CD14-positive monocyte (primary cell): ENCODE measurements at regions not wholly inside any gene's neighbourhood (a gene's known extent, or its start where the extent isn't known, plus 50 kb on each side); places are given as distances from the start of the nearest gene placed in this dataset.

Experiments used
- DNase-seq, 3 donors: peaks; one replicate each; pipeline ENCODE4 v3.0.0-alpha.2; 2011 to 2022
- H2AFZ ChIP-seq: 2 replicates; pipeline ENCODE4 v1.6.0; 2012; ENCODE audit warnings: mild to moderate bottlenecking, low read depth, low read length, inconsistent platforms; ENCODE audit not compliant: insufficient read depth, poor library complexity, severe bottlenecking
- H3K27ac ChIP-seq, 2 donors: 1 replicate in 1 of 2; 2 replicates in 1 of 2; pipeline ENCODE4 v1.5.1; 2012 to 2013; ENCODE audit warnings: low read length in 2 of 2, control low read depth in 1 of 2, inconsistent platforms in 1 of 2, low read depth in 1 of 2, mild to moderate bottlenecking in 1 of 2
- H3K27me3 ChIP-seq, 2 donors: one replicate each; pipeline versions ENCODE4 v1.6.0 to v1.6.1; 2011 to 2013; ENCODE audit warnings: low read length in 2 of 2; ENCODE audit not compliant: control insufficient read depth in 2 of 2, insufficient read depth in 2 of 2
- H3K36me3 ChIP-seq, 2 donors: replicated peaks in 1 of 2; 1 replicate in 1 of 2; 2 replicates in 1 of 2; pipeline versions ENCODE4 v1.5.1 to v1.6.1; 2012 to 2013; ENCODE audit warnings: low read length in 2 of 2, control low read depth in 1 of 2, inconsistent platforms in 1 of 2, mild to moderate bottlenecking in 1 of 2; ENCODE audit not compliant: insufficient read depth in 2 of 2, control insufficient read depth in 1 of 2
- H3K4me1 ChIP-seq, 2 donors: 1 replicate in 1 of 2; 2 replicates in 1 of 2; pipeline versions ENCODE4 v1.5.1 to v1.6.1; 2012 to 2013; ENCODE audit warnings: low read length in 2 of 2, control low read depth in 1 of 2, inconsistent platforms in 1 of 2, mild to moderate bottlenecking in 1 of 2, moderate library complexity in 1 of 2; ENCODE audit not compliant: insufficient read depth in 2 of 2, control insufficient read depth in 1 of 2
- H3K4me2 ChIP-seq: replicated peaks from 2 replicates; pipeline ENCODE3; 2012; ENCODE audit warnings: low read length, moderate library complexity, mild to moderate bottlenecking; ENCODE audit not compliant: poor library complexity, severe bottlenecking; ENCODE audit errors: extremely low read depth
- H3K4me3 ChIP-seq, 3 experiments: fragments of 200-600 bp in 1 of 3; sonication (generic) in 1 of 3; replicated peaks in 1 of 3; 1 replicate in 2 of 3; 2 replicates in 1 of 3; pipeline ENCODE4 v1.5.1; 2011 to 2013; ENCODE audit warnings: low read length in 3 of 3, mild to moderate bottlenecking in 3 of 3, control low read depth in 2 of 3, low read depth in 2 of 3, inconsistent platforms in 1 of 3, moderate library complexity in 1 of 3
- H3K79me2 ChIP-seq: 2 replicates; pipeline ENCODE4 v1.6.0; 2012; ENCODE audit warnings: mild to moderate bottlenecking, control low read depth, inconsistent platforms, low read length, moderate library complexity; ENCODE audit not compliant: insufficient read depth
- H3K9ac ChIP-seq: 2 replicates; pipeline ENCODE4 v1.6.0; 2017; ENCODE audit warnings: low read length, mild to moderate bottlenecking; ENCODE audit not compliant: insufficient read depth, poor library complexity, severe bottlenecking
- H3K9me3 ChIP-seq, 2 donors: replicated peaks in 1 of 2; 1 replicate in 1 of 2; 2 replicates in 1 of 2; pipeline versions ENCODE4 v1.5.1 to v1.6.1; 2012 to 2013; ENCODE audit warnings: low read length in 2 of 2, control low read depth in 1 of 2; ENCODE audit not compliant: control insufficient read depth in 1 of 2, insufficient read depth in 1 of 2
- H4K20me1 ChIP-seq: 2 replicates; pipeline ENCODE4 v1.6.0; 2012; ENCODE audit warnings: mild to moderate bottlenecking, low read length, control low read depth, moderate library complexity; ENCODE audit not compliant: insufficient read depth
- H3K27ac Mint-ChIP-seq, 7 donors: one replicate each; pipeline ENCODE4 v1.8.0; 2020; ENCODE audit warnings: mild to moderate bottlenecking in 7 of 7, mixed read lengths in 7 of 7, moderate library complexity in 6 of 7, inconsistent platforms in 2 of 7
- H3K27me3 Mint-ChIP-seq, 3 donors: one replicate each; pipeline ENCODE4 v1.8.0; 2021 to 2022; ENCODE audit warnings: low read depth in 3 of 3, mild to moderate bottlenecking in 3 of 3, mixed read lengths in 3 of 3, moderate library complexity in 3 of 3, inconsistent platforms in 1 of 3
- H3K36me3 Mint-ChIP-seq, 2 donors: one replicate each; pipeline ENCODE4 v1.8.0; 2020; ENCODE audit warnings: mixed read lengths in 2 of 2, inconsistent platforms in 1 of 2, mild to moderate bottlenecking in 1 of 2
- H3K4me1 Mint-ChIP-seq: one replicate; pipeline ENCODE4 v1.8.0; 2020; ENCODE audit warnings: mild to moderate bottlenecking, mixed read lengths
- H3K4me3 Mint-ChIP-seq, 2 donors: one replicate each; pipeline ENCODE4 v1.8.0; 2020; ENCODE audit warnings: mild to moderate bottlenecking in 2 of 2, mixed read lengths in 2 of 2, moderate library complexity in 1 of 2
- H3K9me3 Mint-ChIP-seq, 7 donors: one replicate each; pipeline ENCODE4 v1.8.0; 2020 to 2022; ENCODE audit warnings: mixed read lengths in 7 of 7, mild to moderate bottlenecking in 6 of 7, moderate library complexity in 6 of 7, inconsistent platforms in 2 of 7
- WGBS: methylation state at CpG from one replicate; pipeline ENCODE4 v1.1.5; 2013; ENCODE audit warnings: missing lambda C conversion rate; ENCODE audit not compliant: insufficient coverage; 5-methylcytosine and 5-hydroxymethylcytosine counted together
- intact Hi-C, 2 donors: fragments of 100-400 bp; cut with micrococcal nuclease; formaldehyde crosslinking; loops; one replicate each; pipeline versions ENCODE4 v1.15.0 to v1.15.1; 2023
- TF ChIP-seq, protein P1 (sequence below): fragments of 200-600 bp; IDR thresholded peaks from one replicate; pipeline ENCODE4 v1.8.0; 2022; ENCODE audit warnings: antibody characterized with exemption, mild to moderate bottlenecking

DNA sequence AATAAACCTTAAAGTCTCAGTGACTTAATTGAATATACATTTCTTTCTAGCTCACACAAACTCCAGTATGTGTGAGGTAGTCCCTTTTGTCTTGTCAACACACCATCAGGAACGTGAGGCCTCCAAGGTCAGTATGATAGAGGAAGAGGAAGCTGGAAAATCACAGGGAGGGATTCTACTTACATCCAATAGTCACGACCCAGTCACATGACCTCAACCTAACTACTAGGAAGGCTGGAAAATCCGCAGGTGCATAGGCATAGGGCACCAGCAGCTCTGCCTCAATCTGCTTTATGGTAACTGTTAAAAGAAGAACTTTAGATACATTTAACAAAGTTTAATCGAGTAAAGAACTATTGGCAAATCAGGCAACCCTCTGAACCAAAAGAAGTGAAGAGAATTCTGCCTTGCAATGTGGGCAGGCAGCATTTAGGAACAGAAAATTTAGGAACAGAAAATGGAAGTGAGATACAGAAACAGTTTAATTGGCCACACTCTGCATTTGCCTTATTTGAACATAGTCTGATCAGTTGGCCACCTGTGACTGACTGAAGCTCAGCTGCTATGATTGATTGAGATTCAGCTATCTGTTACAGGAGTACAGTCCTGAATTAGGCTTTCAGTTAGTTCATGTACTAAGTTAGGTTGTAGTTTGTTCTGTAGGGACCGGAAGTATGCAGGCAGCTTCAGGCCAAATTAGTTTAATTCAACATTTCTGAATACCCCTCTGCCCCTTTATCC lies 165.0 kb upstream of the PARD3B start:
- Histone ChIP-seq H3K27me3 (no peaks in the 10 kb centered on the region), H3K79me2 (no peaks in the 10 kb centered on the region), H3K36me3 (no peaks in the 10 kb centered on the region), H3K9me3 (no peaks in the 10 kb centered on the region), H3K4me1 (no peaks in the 10 kb centered on the region), H3K4me3 (no peak overlapping the region), H2AFZ (no peak overlapping the region), H3K27ac (no peak overlapping the region), H3K9ac (no peak overlapping the region), H4K20me1 (no peaks in the 10 kb centered on the region), H3K4me2 (no peak overlapping the region)
- Mint-ChIP-seq H3K27ac (no peak overlapping the region), H3K4me3 (no peak overlapping the region), H3K27me3 (peaks cover 0 to 2% (median 0%) of the 10 kb centered on the region in 3 donors), H3K4me1 (no peaks in the 10 kb centered on the region), H3K9me3 (peaks cover 4 to 13% (median 11%) of the 10 kb centered on the region in 7 donors), H3K36me3 (no peaks in the 10 kb centered on the region)
- intact Hi-C loops, result no loop called here
- TF ChIP-seq, protein P1, sequence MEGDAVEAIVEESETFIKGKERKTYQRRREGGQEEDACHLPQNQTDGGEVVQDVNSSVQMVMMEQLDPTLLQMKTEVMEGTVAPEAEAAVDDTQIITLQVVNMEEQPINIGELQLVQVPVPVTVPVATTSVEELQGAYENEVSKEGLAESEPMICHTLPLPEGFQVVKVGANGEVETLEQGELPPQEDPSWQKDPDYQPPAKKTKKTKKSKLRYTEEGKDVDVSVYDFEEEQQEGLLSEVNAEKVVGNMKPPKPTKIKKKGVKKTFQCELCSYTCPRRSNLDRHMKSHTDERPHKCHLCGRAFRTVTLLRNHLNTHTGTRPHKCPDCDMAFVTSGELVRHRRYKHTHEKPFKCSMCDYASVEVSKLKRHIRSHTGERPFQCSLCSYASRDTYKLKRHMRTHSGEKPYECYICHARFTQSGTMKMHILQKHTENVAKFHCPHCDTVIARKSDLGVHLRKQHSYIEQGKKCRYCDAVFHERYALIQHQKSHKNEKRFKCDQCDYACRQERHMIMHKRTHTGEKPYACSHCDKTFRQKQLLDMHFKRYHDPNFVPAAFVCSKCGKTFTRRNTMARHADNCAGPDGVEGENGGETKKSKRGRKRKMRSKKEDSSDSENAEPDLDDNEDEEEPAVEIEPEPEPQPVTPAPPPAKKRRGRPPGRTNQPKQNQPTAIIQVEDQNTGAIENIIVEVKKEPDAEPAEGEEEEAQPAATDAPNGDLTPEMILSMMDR, result no peak
- no peak for DNase-seq
- no CpG with 5 or more reads among the region's 5 CpGs for WGBS

DNA sequence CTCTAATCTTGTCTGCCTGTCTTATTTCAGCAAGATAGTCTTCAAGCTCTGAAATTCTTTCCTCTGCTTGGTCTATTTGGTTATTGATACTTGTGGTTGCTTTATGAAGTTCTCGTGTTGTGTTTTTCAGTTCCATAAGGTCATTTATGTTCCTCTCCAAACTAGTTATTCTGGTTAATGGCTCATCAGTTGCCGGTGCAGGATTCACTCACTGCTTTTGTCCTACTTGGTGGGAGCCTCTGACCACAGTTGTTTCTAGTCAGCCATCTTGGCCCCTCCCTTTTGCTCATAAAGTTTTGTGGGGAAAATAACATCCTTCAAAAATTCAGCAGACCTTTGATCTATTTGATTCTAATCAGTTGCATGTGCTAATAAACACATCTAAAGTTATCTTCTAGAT lies 158.6 kb upstream of the PARD3B start:
- TF ChIP-seq, protein P1, result no peak
- WGBS, result 82% methylated on average over 2 of the region's 2 CpGs
- no peaks in the 10 kb centered on the region for H3K36me3 ChIP-seq

More for the DNA sequence above, 158.6 kb upstream of the PARD3B start:
- no peaks in the 10 kb centered on the region for H3K36me3 Mint-ChIP-seq
- no peak overlapping the region for H3K27ac Mint-ChIP-seq
- no peak for DNase-seq
- Histone ChIP-seq H3K79me2 (no peaks in the 10 kb centered on the region), H3K27me3 (no peaks in the 10 kb centered on the region), H3K27ac (no peak overlapping the region), H2AFZ (no peak overlapping the region), H3K4me3 (no peak overlapping the region), H4K20me1 (no peaks in the 10 kb centered on the region), H3K9me3 (no peaks in the 10 kb centered on the region), H3K9ac (no peak overlapping the region), H3K4me1 (no peaks in the 10 kb centered on the region), H3K4me2 (no peak overlapping the region)
- H3K9me3 Mint-ChIP-seq, result peaks cover 2 to 9% (median 7%) of the 10 kb centered on the region in 7 donors
- intact Hi-C loops, result no loop called here
- no peak overlapping the region for H3K4me3 Mint-ChIP-seq
- H3K27me3 Mint-ChIP-seq, result peaks cover 0 to 2% (median 1%) of the 10 kb centered on the region in 3 donors
- H3K4me1 Mint-ChIP-seq, result no peaks in the 10 kb centered on the region
